DMS114 treated with DMSO at 0.1 percent for 48 hours (cell line): ENCODE measurements at regions not wholly inside any gene's neighbourhood (a gene's known extent, or its start where the extent isn't known, plus 50 kb on each side); places are given as distances from the start of the nearest gene placed in this dataset.

Experiments used
- DNase-seq: peaks from one replicate; lab custom pipeline; 2025; ENCODE audit not compliant: unreplicated experiment; lab: John Stamatoyannopoulos, UW

GRCh38 chr2:157052685-157053224 lies 204.8 kb upstream of the GALNT5 start:
- no peak for DNase-seq

GRCh38 chr2:157053876-157054275 lies 203.6 kb upstream of the GALNT5 start:
- no peak for DNase-seq

- DNase-seq: no peak
These were observed 201.8 kb upstream of the GALNT5 start for GRCh38 chr2:157055660-157056199.

- no peak for DNase-seq
These were observed 201.3 kb upstream of the GALNT5 start for GRCh38 chr2:157056200-157056676.

- no peak for DNase-seq
These were observed 199.3 kb upstream of the GALNT5 start for GRCh38 chr2:157058161-157058560.

GRCh38 chr2:157059036-157059435 lies 198.5 kb upstream of the GALNT5 start:
- no peak for DNase-seq

GRCh38 chr2:157061799-157062198 lies 195.7 kb upstream of the GALNT5 start:
- DNase-seq: no peak

- no peak for DNase-seq
These were observed 189.9 kb upstream of the GALNT5 start for GRCh38 chr2:157067562-157067961.

GRCh38 chr2:157068237-157068636 lies 189.3 kb upstream of the GALNT5 start:
- no peak for DNase-seq

GRCh38 chr2:157075924-157076323 lies 181.6 kb upstream of the GALNT5 start:
- DNase-seq: no peak

- no peak for DNase-seq
These were observed 180.9 kb upstream of the GALNT5 start for GRCh38 chr2:157076526-157077161.

- no peak for DNase-seq
These were observed 179.7 kb upstream of the GALNT5 start for GRCh38 chr2:157077753-157078350.

GRCh38 chr2:157082950-157083349 lies 174.6 kb upstream of the GALNT5 start:
- no peak for DNase-seq

- DNase-seq: no peak
These were observed 172.0 kb upstream of the GALNT5 start for GRCh38 chr2:157085522-157085921.

- no peak for DNase-seq
These were observed 170.0 kb upstream of the GALNT5 start for GRCh38 chr2:157087373-157088002.

GRCh38 chr2:157093666-157094065 lies 163.8 kb upstream of the GALNT5 start:
- DNase-seq: no peak

- no peak for DNase-seq
These were observed 152.1 kb upstream of the GALNT5 start for GRCh38 chr2:157105372-157105771.

GRCh38 chr2:157106950-157107349 lies 150.6 kb upstream of the GALNT5 start:
- DNase-seq: no peak

- no peak for DNase-seq
These were observed 150.0 kb upstream of the GALNT5 start for GRCh38 chr2:157107460-157107859.

- no peak for DNase-seq
These were observed 149.6 kb upstream of the GALNT5 start for GRCh38 chr2:157107877-157108276.

- no peak for DNase-seq
These were observed 134.7 kb upstream of the GALNT5 start for GRCh38 chr2:157122776-157123175.

GRCh38 chr2:157124731-157125130 lies 132.8 kb upstream of the GALNT5 start:
- DNase-seq: no peak
